ENCODE measurements at regions not wholly inside any gene's neighbourhood (a gene's known extent, or its start where the extent isn't known, plus 50 kb on each side); places are given as distances from the start of the nearest gene placed in this dataset.

GRCh38 chr12:127723251-127723650 is 543.7 kb upstream of the TMEM132C start (continued):
- TF ChIP-seq CTCF (IDR thresholded peaks at IDR 0.05 in 2 of 3, conservative IDR thresholded peaks at IDR 0.05 in 1 of 3; ENCODE audit: control insufficient read depth in 2 of 3, extremely low read depth in 1 of 3, insufficient read depth in 1 of 3, low read depth in 3 of 3, low read length in 3 of 3) (no peak), MTA3 (IDR thresholded peaks at IDR 0.05; ENCODE audit: borderline replicate concordance, low read length) (no peak), SPI1 (IDR thresholded peaks at IDR 0.05; ENCODE audit: borderline replicate concordance, insufficient read depth, low read depth, low read length) (no peak), TCF12 (IDR thresholded peaks at IDR 0.05; ENCODE audit: low read depth, low read length) (no peak), POLR2A (IDR thresholded peaks at IDR 0.05; ENCODE audit: low read depth, low read length) (no peak)

- Histone ChIP-seq H2AFZ (ENCODE audit: control insufficient read depth, low read depth, low read length) (no peak overlapping the region), H3K36me3 (ENCODE audit: control insufficient read depth in 2 of 2, insufficient read depth in 2 of 2, low read length in 1 of 2) (no peaks in the 10 kb centered on the region), H3K4me2 (ENCODE audit: control insufficient read depth, insufficient read depth) (no peak overlapping the region), H4K20me1 (ENCODE audit: control insufficient read depth, insufficient read depth) (no peaks in the 10 kb centered on the region), H3K27ac (ENCODE audit: control insufficient read depth, insufficient read depth) (no peak overlapping the region), H3K4me1 (ENCODE audit: control insufficient read depth, insufficient read depth, low read length) (no peaks in the 10 kb centered on the region), H3K79me2 (ENCODE audit: control insufficient read depth, insufficient read depth, low read length) (no peaks in the 10 kb centered on the region), H3K27me3 (replicated peaks in 1 of 2; ENCODE audit: control insufficient read depth in 2 of 2, insufficient read depth in 2 of 2, low read length in 1 of 2) (no peaks in the 10 kb centered on the region), H3K9ac (ENCODE audit: control insufficient read depth, insufficient read depth, low read length) (no peak overlapping the region), H3K9me3 (replicated peaks; ENCODE audit: control insufficient read depth, insufficient read depth, low read length) (no peaks in the 10 kb centered on the region), H3K4me3 (no peak overlapping the region)
- in situ Hi-C loops (cut with MboI) (no loop called here), intact Hi-C loops (cut with micrococcal nuclease; ENCODE audit: unreplicated experiment) (no loop called here)
- POLR2A ChIA-PET, result no interaction called here
- ATAC-seq (no peak), FAIRE-seq (no peak), DNase-seq (ENCODE audit: low read depth, low spot score) (no peak)
- 27% methylated on average over 9 of the region's 9 CpGs for WGBS (ENCODE audit: insufficient coverage, insufficient replicate concordance, low lambda C conversion rate, missing lambda C conversion rate)
- SMC1A ChIA-PET (ENCODE audit: uncharacterized antibody, unreplicated experiment), result no interaction called here
- RAD21 ChIA-PET (ENCODE audit: unreplicated experiment), result no interaction called here
- CTCF ChIA-PET, result no interaction called here
- no TSS peak for BruUV-seq (replicated peaks)
- no peak for TF ChIP-seq ZZZ3 (IDR thresholded peaks at IDR 0.05; ENCODE audit: control insufficient read depth, insufficient read length, low read depth)
- TF ChIP-seq SMC3 (IDR thresholded peaks at IDR 0.05; ENCODE audit: borderline replicate concordance, low read length), result no peak
- no peak for TF ChIP-seq RAD21 (IDR thresholded peaks at IDR 0.05; ENCODE audit: insufficient read depth, low read depth, low read length)
- TF ChIP-seq NFIC (IDR thresholded peaks at IDR 0.05; ENCODE audit: low read depth, low read length), result no peak
- no peak for TF ChIP-seq PRDM15 (CRISPR knock-in tag; IDR thresholded peaks at IDR 0.05)
- no peak for TF ChIP-seq ATF2 (IDR thresholded peaks at IDR 0.05; ENCODE audit: low read length)
- TF ChIP-seq KLF5 (IDR thresholded peaks at IDR 0.05; ENCODE audit: partially characterized antibody), result no peak
- TF ChIP-seq POLR2AphosphoS2 (IDR thresholded peaks at IDR 0.05; ENCODE audit: low read depth, low read length), result no peak
- TF ChIP-seq SMARCA5 (IDR thresholded peaks at IDR 0.05), result no peak
- no peak for TF ChIP-seq NBN (IDR thresholded peaks at IDR 0.05)
- TF ChIP-seq ZNF622 (IDR thresholded peaks at IDR 0.05), result no peak
- TF ChIP-seq JUND (IDR thresholded peaks at IDR 0.05; ENCODE audit: low read depth, low read length), result no peak
Measured at GRCh38 chr12:127726671-127727315, 540.2 kb upstream of the TMEM132C start.
